Motor neuron (in vitro differentiated cells): ENCODE measurements at regions not wholly inside any gene's neighbourhood (a gene's known extent, or its start where the extent isn't known, plus 50 kb on each side); places are given as distances from the start of the nearest gene placed in this dataset.

Source experiments
- ATAC-seq, 8 experiments: fragments of 200-7000 bp; cut with Tn5 transposase; replicated peaks in 6 of 8; 2 replicates each; pipeline ENCODE4 v1.8.0; 2021; ENCODE audit warnings: mild to moderate bottlenecking in 8 of 8, moderate library complexity in 8 of 8
- H3K27ac ChIP-seq, 2 donors: fragments of 250-450 bp; sonication (Bioruptor Pico); 2 replicates each; pipeline ENCODE4 v1.9.0; 2021; ENCODE audit warnings: antibody characterized with exemption in 2 of 2, mild to moderate bottlenecking in 2 of 2, moderate library complexity in 1 of 2
- H3K4me1 ChIP-seq, 2 donors: fragments of 250-450 bp; sonication (Bioruptor Pico); replicated peaks in 1 of 2; 2 replicates each; pipeline ENCODE4 v1.6.1; 2021; ENCODE audit warnings: antibody characterized with exemption in 2 of 2, mild to moderate bottlenecking in 2 of 2, moderate library complexity in 1 of 2
- H3K4me3 ChIP-seq, 5 donors: fragments of 250-450 bp; sonication (Bioruptor Pico); 2 replicates each; pipeline ENCODE4 v1.9.0; 2021; ENCODE audit warnings: antibody characterized with exemption in 5 of 5, mild to moderate bottlenecking in 5 of 5, moderate library complexity in 4 of 5
- WGBS, 10 experiments: fragments of 450-650 bp; shearing (Covaris generic); methylation state at CpG; one replicate each; pipeline ENCODE4 v1.0.0; 2022; 5-methylcytosine and 5-hydroxymethylcytosine counted together
- in situ Hi-C, 9 experiments: fragments of 400-800 bp; cut with MboI; loops; one replicate each; pipeline ENCODE4 v1.15.0; 2021; ENCODE audit warnings: low sequenced_read_pairs in 9 of 9, low pct_unique_long_range_greater_than_20kb in 2 of 9; ENCODE audit not compliant: unreplicated experiment in 9 of 9

GRCh38 chr12:67208281-67209067 is 60.7 kb upstream of the CAND1 start:
- Histone ChIP-seq H3K27ac (no peak overlapping the region), H3K4me1 (no peaks in the 10 kb centered on the region), H3K4me3 (no peak overlapping the region)
- 42 to 97% (median 76%) methylated on average over 3 to 8 of the region's 8 CpGs for WGBS, 10 experiments
- in situ Hi-C loops, result no loop called here
- no peak for ATAC-seq

- Histone ChIP-seq H3K4me1 (no peaks in the 10 kb centered on the region), H3K4me3 (no peak overlapping the region), H3K27ac (no peak overlapping the region)
- in situ Hi-C loops, result no loop called here
- WGBS, 10 experiments, result 14 to 91% (median 75%) methylated on average over 1 to 5 of the region's 5 CpGs
- ATAC-seq, result no peak
Measured at GRCh38 chr12:67211029-67211428, 58.1 kb upstream of the CAND1 start.

DNA sequence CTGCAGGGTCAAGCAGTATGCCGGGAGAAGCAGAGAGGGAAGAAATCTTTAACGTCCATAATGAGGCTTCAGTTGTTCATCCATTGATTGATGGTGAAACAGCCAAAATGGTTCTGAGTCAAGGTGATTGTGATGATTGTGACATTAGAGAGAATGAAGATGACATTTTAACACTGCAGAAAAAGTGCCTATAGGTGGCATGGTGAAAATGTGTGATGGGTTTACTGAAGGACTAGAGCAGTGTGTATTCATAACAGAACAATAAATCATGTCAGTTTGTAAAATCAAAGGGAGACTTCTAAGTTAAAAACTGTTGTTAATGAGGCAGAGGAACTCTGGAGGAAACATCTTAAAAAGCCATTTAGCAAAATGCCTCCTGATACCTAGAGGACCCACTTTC is 57.7 kb upstream of the CAND1 start:
- no peak for ATAC-seq
- Histone ChIP-seq H3K4me3 (no peak overlapping the region), H3K27ac (no peak overlapping the region), H3K4me1 (no peaks in the 10 kb centered on the region)
- in situ Hi-C loops, result no loop called here
- 0 to 78% (median 40%) methylated on average over 2 of the region's 2 CpGs; no CpG with 5 or more reads in 6 of the 10 experiments for WGBS, 10 experiments

DNA sequence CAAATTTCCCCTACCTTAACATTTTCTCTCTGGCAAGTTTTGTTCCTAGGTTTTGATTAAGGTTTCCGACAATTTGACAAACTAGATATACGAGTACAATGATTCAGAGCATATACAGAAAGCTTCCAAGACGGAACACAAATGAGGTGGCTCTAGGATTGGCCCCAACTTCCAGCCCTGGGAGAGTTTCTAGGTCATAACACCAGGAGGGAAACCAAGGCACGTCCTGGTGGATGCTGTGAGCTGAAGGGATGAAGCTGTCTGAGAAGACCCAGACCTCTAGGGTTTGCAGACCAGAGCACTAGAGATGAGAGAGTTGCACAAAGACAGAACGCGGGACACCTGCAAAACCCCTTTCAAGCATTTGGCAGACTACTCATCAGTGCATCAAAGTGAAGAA is 51.5 kb upstream of the CAND1 start:
- Histone ChIP-seq H3K4me3 (no peak overlapping the region), H3K4me1 (no peaks in the 10 kb centered on the region), H3K27ac (no peak overlapping the region)
- WGBS, 10 experiments, result 22 to 88% (median 75%) methylated on average over 3 to 6 of the region's 6 CpGs; no CpG with 5 or more reads in 2 of the 10 experiments
- no peak for ATAC-seq
- in situ Hi-C loops, result no loop called here
